Lung (tissue), 11 donors: ENCODE measurements at regions not wholly inside any gene's neighbourhood (a gene's known extent, or its start where the extent isn't known, plus 50 kb on each side); places are given as distances from the start of the nearest gene placed in this dataset.

Experiments used
- ATAC-seq: fragments of 200-7000 bp; cut with Tn5 transposase; one replicate; pipeline ENCODE4 v1.9.1; 2020; ENCODE audit warnings: moderate number of reproducible peaks; ENCODE audit not compliant: insufficient read depth, low FRiP score
- DNase-seq, 3 donors: peaks; one replicate each; pipeline ENCODE4 v3.0.0-alpha.2; 2013 to 2017
- H3K27ac ChIP-seq, 2 donors: one replicate each; pipeline ENCODE4 v1.5.1; 2013; ENCODE audit warnings: mild to moderate bottlenecking in 2 of 2, moderate library complexity in 2 of 2, control low read depth in 1 of 2, inconsistent platforms in 1 of 2, low read depth in 1 of 2, low read length in 1 of 2
- H3K27me3 ChIP-seq, 3 donors: one replicate each; pipeline ENCODE4 v1.5.1; 2013; ENCODE audit warnings: low read length in 2 of 3; ENCODE audit not compliant: control insufficient read depth in 3 of 3, insufficient read depth in 3 of 3
- H3K36me3 ChIP-seq, 4 donors: one replicate each; pipeline ENCODE4 v1.5.1; 2013; ENCODE audit warnings: low read length in 4 of 4, mild to moderate bottlenecking in 1 of 4, moderate library complexity in 1 of 4; ENCODE audit not compliant: control insufficient read depth in 4 of 4, insufficient read depth in 4 of 4
- H3K4me1 ChIP-seq, 5 donors: one replicate each; pipeline ENCODE4 v1.5.1; 2013; ENCODE audit warnings: low read length in 5 of 5, mild to moderate bottlenecking in 2 of 5, moderate library complexity in 1 of 5; ENCODE audit not compliant: control insufficient read depth in 5 of 5, insufficient read depth in 5 of 5
- H3K4me3 ChIP-seq: one replicate; pipeline ENCODE4 v1.5.1; 2013; ENCODE audit warnings: mild to moderate bottlenecking, control low read depth, moderate library complexity
- H3K9ac ChIP-seq, 2 donors: one replicate each; pipeline ENCODE4 v1.5.1; 2013; ENCODE audit warnings: low read length in 2 of 2, control low read depth in 1 of 2; ENCODE audit not compliant: insufficient read depth in 1 of 2
- H3K9me3 ChIP-seq, 4 donors: one replicate each; pipeline ENCODE4 v1.5.1; 2013; ENCODE audit warnings: low read length in 3 of 4, mild to moderate bottlenecking in 1 of 4, moderate library complexity in 1 of 4; ENCODE audit not compliant: control insufficient read depth in 4 of 4, insufficient read depth in 3 of 4
- CTCF ChIP-seq: IDR thresholded peaks from 2 replicates; pipeline ENCODE4 v1.5.1; 2012; ENCODE audit warnings: mild to moderate bottlenecking; ENCODE audit errors: control extremely low read depth, extremely low read depth
- WGBS, 2 donors: extraction: QIAGEN DNeasy Blood & Tissue Kit; methylation state at CpG; one replicate each; pipeline ENCODE4 v1.1.7; 2013; 5-methylcytosine and 5-hydroxymethylcytosine counted together
- donor health status: control.
- donor health status: control.
- donor health status: Bipolar disorder and iron deficiency.
- donor health status: healthy.
- donor health status: DM: yes; HTN: yes; CAD: no.

- WGBS, 2 donors, result 73 to 82% methylated on average over 3 of the region's 3 CpGs
- H3K9me3 ChIP-seq, result peaks cover 0 to 3% (median 0%) of the 10 kb centered on the region in 4 donors
- H3K36me3 ChIP-seq, result no peaks in the 10 kb centered on the region
- H3K4me1 ChIP-seq, result no peaks in the 10 kb centered on the region
- H3K4me3 ChIP-seq, result no peak overlapping the region
- ATAC-seq (no peak), DNase-seq (no peak)
- no peak overlapping the region for H3K27ac ChIP-seq
- no peak for TF ChIP-seq CTCF
- no peak overlapping the region for H3K9ac ChIP-seq
- H3K27me3 ChIP-seq, result no peaks in the 10 kb centered on the region
Measured at GRCh38 chr6:48560408-48560807, 449.4 kb upstream of the PTCHD4 start.

- TF ChIP-seq CTCF, result no peak
- H3K36me3 ChIP-seq, result no peaks in the 10 kb centered on the region
- no peaks in the 10 kb centered on the region for H3K4me1 ChIP-seq
- ATAC-seq, result no peak
- 96 to 99% methylated on average over 1 of the region's 1 CpG for WGBS, 2 donors
- no peaks in the 10 kb centered on the region for H3K27me3 ChIP-seq
- no peak overlapping the region for H3K27ac ChIP-seq
- H3K9me3 ChIP-seq, result peaks cover 0 to 3% (median 0%) of the 10 kb centered on the region in 4 donors
- DNase-seq, result no peak
- no peak overlapping the region for H3K4me3 ChIP-seq
- no peak overlapping the region for H3K9ac ChIP-seq
Measured at GRCh38 chr6:48553467-48554189, 442.6 kb upstream of the PTCHD4 start.

- Histone ChIP-seq H3K4me1 (no peaks in the 10 kb centered on the region), H3K36me3 (no peaks in the 10 kb centered on the region), H3K27me3 (no peaks in the 10 kb centered on the region), H3K27ac (no peak overlapping the region), H3K4me3 (no peak overlapping the region), H3K9me3 (no peaks in the 10 kb centered on the region), H3K9ac (no peak overlapping the region)
- ATAC-seq (no peak), DNase-seq (no peak)
- WGBS, 2 donors, result 90 to 93% methylated on average over 2 of the region's 2 CpGs
- TF ChIP-seq CTCF, result no peak
Measured at GRCh38 chr6:48552905-48553304, 441.9 kb upstream of the PTCHD4 start.

GRCh38 chr6:48550603-48551002, 439.6 kb upstream of the PTCHD4 start:
- no peaks in the 10 kb centered on the region for H3K36me3 ChIP-seq
- ATAC-seq (no peak), DNase-seq (no peak)
- H3K9me3 ChIP-seq, result no peaks in the 10 kb centered on the region
- no peak overlapping the region for H3K27ac ChIP-seq
- H3K4me3 ChIP-seq, result no peak overlapping the region
- no peak overlapping the region for H3K9ac ChIP-seq
- no peak for TF ChIP-seq CTCF
- WGBS, 2 donors, result 80 to 81% methylated on average over 3 of the region's 3 CpGs
- H3K27me3 ChIP-seq, result no peaks in the 10 kb centered on the region
- no peaks in the 10 kb centered on the region for H3K4me1 ChIP-seq
